Liver (tissue), 8 donors: ENCODE measurements at regions not wholly inside any gene's neighbourhood (a gene's known extent, or its start where the extent isn't known, plus 50 kb on each side); places are given as distances from the start of the nearest gene placed in this dataset.

Experiments used
- DNase-seq: peaks from one replicate; pipeline ENCODE4 v3.0.0-alpha.2; 2017; ENCODE audit warnings: low spot score
- H3K27ac ChIP-seq, 2 donors: one replicate each; pipeline ENCODE4 v1.7.0; 2013; ENCODE audit warnings: inconsistent platforms in 2 of 2, low read length in 2 of 2, control low read depth in 1 of 2, low read depth in 1 of 2, mild to moderate bottlenecking in 1 of 2
- H3K27me3 ChIP-seq, 4 donors: one replicate each; pipeline versions ENCODE4 v1.6.1 to v1.7.0; 2013; ENCODE audit warnings: low read length in 3 of 4, inconsistent platforms in 1 of 4, mild to moderate bottlenecking in 1 of 4, moderate library complexity in 1 of 4; ENCODE audit not compliant: control insufficient read depth in 4 of 4, insufficient read depth in 4 of 4
- H3K36me3 ChIP-seq, 4 donors: one replicate each; pipeline versions ENCODE4 v1.6.1 to v1.7.0; 2013; ENCODE audit warnings: low read length in 3 of 4, mild to moderate bottlenecking in 3 of 4, low read depth in 1 of 4, moderate library complexity in 1 of 4; ENCODE audit not compliant: control insufficient read depth in 4 of 4, insufficient read depth in 3 of 4
- H3K4me1 ChIP-seq, 4 donors: one replicate each; pipeline versions ENCODE4 v1.6.1 to v1.7.0; 2013; ENCODE audit warnings: low read length in 3 of 4, mild to moderate bottlenecking in 3 of 4, moderate library complexity in 1 of 4; ENCODE audit not compliant: control insufficient read depth in 4 of 4, insufficient read depth in 4 of 4
- H3K4me3 ChIP-seq, 3 donors: one replicate each; pipeline versions ENCODE4 v1.6.1 to v1.7.0; 2013; ENCODE audit warnings: low read length in 3 of 3, control low read depth in 1 of 3, low read depth in 1 of 3, mild to moderate bottlenecking in 1 of 3
- H3K9ac ChIP-seq, 2 donors: one replicate each; pipeline ENCODE4 v1.7.0; 2013; ENCODE audit warnings: low read length in 2 of 2, mild to moderate bottlenecking in 2 of 2, moderate library complexity in 2 of 2, control low read depth in 1 of 2, low read depth in 1 of 2
- H3K9me3 ChIP-seq, 4 donors: one replicate each; pipeline versions ENCODE4 v1.6.1 to v1.7.0; 2013; ENCODE audit warnings: low read length in 3 of 4; ENCODE audit not compliant: control insufficient read depth in 4 of 4
- EGR1 ChIP-seq, 2 donors: IDR thresholded peaks; 2 replicates each; pipeline ENCODE4 v1.6.1; 2016 to 2018; ENCODE audit warnings: antibody characterized with exemption in 2 of 2, low read depth in 2 of 2
- FOXA1 ChIP-seq: IDR thresholded peaks from 2 replicates; pipeline ENCODE4 v1.6.1; 2016; ENCODE audit warnings: antibody characterized with exemption
- FOXA2 ChIP-seq: IDR thresholded peaks from 2 replicates; pipeline ENCODE4 v1.6.1; 2016; ENCODE audit warnings: antibody characterized with exemption
- GABPA ChIP-seq, 2 donors: IDR thresholded peaks in 1 of 2; conservative IDR thresholded peaks in 1 of 2; 2 replicates each; pipeline ENCODE4 v1.6.1; 2016; ENCODE audit warnings: antibody characterized with exemption in 2 of 2, mild to moderate bottlenecking in 1 of 2, moderate library complexity in 1 of 2
- HNF4A ChIP-seq, 2 donors: conservative IDR thresholded peaks; 2 replicates each; pipeline ENCODE4 v1.6.1; 2016; ENCODE audit warnings: antibody characterized with exemption in 2 of 2, mild to moderate bottlenecking in 2 of 2
- HNF4G ChIP-seq: IDR thresholded peaks from 2 replicates; pipeline ENCODE4 v1.6.1; 2016; ENCODE audit warnings: antibody characterized with exemption
- JUND ChIP-seq, 2 donors: IDR thresholded peaks; 2 replicates each; pipeline ENCODE4 v1.6.1; 2016; ENCODE audit warnings: antibody characterized with exemption in 2 of 2
- NR2F2 ChIP-seq: IDR thresholded peaks from 2 replicates; pipeline ENCODE4 v1.6.1; 2016; ENCODE audit warnings: antibody characterized with exemption
- RAD21 ChIP-seq, 2 donors: IDR thresholded peaks; 2 replicates each; pipeline ENCODE4 v1.6.1; 2016; ENCODE audit warnings: antibody characterized with exemption in 2 of 2, mild to moderate bottlenecking in 2 of 2
- RXRA ChIP-seq, 2 donors: IDR thresholded peaks; 2 replicates each; pipeline ENCODE4 v1.6.1; 2017 to 2018; ENCODE audit warnings: antibody characterized with exemption in 2 of 2, mild to moderate bottlenecking in 1 of 2
- TAF1 ChIP-seq: conservative IDR thresholded peaks from 2 replicates; pipeline ENCODE4 v1.6.1; 2016; ENCODE audit warnings: antibody characterized with exemption, mild to moderate bottlenecking
- YY1 ChIP-seq: IDR thresholded peaks from 2 replicates; pipeline ENCODE4 v1.6.1; 2016; ENCODE audit warnings: antibody characterized with exemption, mild to moderate bottlenecking
- ZBTB33 ChIP-seq: IDR thresholded peaks from 2 replicates; pipeline ENCODE4 v1.6.1; 2016; ENCODE audit warnings: antibody characterized with exemption
- WGBS: extraction: QIAGEN DNeasy Blood & Tissue Kit; methylation state at CpG from one replicate; pipeline ENCODE4 v1.1.7; 2013; 5-methylcytosine and 5-hydroxymethylcytosine counted together
- TF ChIP-seq, protein P1 (sequence below): IDR thresholded peaks from 2 replicates; pipeline ENCODE4 v1.6.1; 2016; ENCODE audit warnings: antibody characterized with exemption
- TF ChIP-seq, protein P2 (sequence below): IDR thresholded peaks from 2 replicates; pipeline ENCODE4 v1.6.1; 2016; ENCODE audit warnings: antibody characterized with exemption, mild to moderate bottlenecking
- TF ChIP-seq, protein P3 (sequence below): fragments of 150-350 bp; IDR thresholded peaks from 2 replicates; pipeline ENCODE4 v1.5.1; 2017; ENCODE audit warnings: improper control_type of control experiment, low read depth, low read length; ENCODE audit not compliant: missing input control
- donor health status: healthy.
- donor health status: healthy.
- donor health status: healthy.
- donor health status: healthy.
- donor health status: healthy.

DNA sequence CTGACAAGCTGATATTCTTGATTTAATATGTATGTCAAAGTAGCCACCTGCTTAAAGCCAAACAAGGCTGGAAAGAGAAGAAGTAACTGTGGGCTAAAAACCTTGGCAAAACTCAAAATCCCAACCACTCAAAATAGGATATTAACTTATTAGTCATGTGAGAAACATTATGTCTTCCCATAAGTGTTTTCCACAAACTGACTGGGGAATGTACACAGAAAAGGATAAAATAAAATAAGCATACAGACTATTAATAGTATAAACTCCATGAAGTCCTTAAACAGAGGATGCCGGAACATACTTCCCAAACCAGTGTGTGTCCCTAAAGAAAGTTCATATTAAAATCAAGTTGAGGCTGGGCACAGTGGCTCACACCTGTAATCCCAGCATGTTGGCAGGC is 263.7 kb upstream of the THBS1 start:
- WGBS: 99% methylated on average over 1 of the region's 1 CpG
- H3K4me1 ChIP-seq: peaks cover 0 to 14% (median 8%) of the 10 kb centered on the region in 4 donors
- no peak for TF ChIP-seq YY1
- peaks cover 0 to 4% (median 3%) of the 10 kb centered on the region in 4 donors for H3K9me3 ChIP-seq
- peaks cover 0 to 2% (median 0%) of the 10 kb centered on the region in 4 donors for H3K36me3 ChIP-seq
- no peak overlapping the region for H3K27ac ChIP-seq
- no peak overlapping the region for H3K4me3 ChIP-seq
- H3K9ac ChIP-seq: no peak overlapping the region
- DNase-seq: no peak
- H3K27me3 ChIP-seq: no peaks in the 10 kb centered on the region

DNA sequence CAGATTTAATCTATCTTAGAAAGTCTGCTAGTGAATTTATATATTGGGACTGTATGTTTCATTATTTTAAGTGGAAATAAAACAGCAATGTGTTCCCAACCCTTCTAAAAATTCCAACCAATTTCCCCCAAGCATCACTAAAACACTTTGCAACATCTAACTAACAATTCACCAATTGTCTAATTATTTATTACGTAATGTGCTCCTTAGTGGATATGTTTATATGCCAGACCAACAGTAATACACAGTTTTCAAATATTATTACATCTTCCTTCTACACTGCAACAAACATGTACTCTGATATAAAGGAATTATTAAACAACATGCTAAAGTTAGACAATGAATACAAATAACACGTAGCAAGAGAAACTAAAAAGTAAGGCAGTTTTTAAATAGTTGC is 262.6 kb upstream of the THBS1 start:
- Histone ChIP-seq H3K27ac (no peak overlapping the region), H3K27me3 (no peaks in the 10 kb centered on the region), H3K4me3 (no peak overlapping the region), H3K9ac (no peak overlapping the region), H3K4me1 (peaks cover 0 to 12% (median 8%) of the 10 kb centered on the region in 4 donors), H3K9me3 (peaks cover 0 to 4% (median 3%) of the 10 kb centered on the region in 4 donors), H3K36me3 (peaks cover 0 to 2% (median 0%) of the 10 kb centered on the region in 4 donors)
- no peak for DNase-seq
- WGBS: 94% methylated on average over 2 of the region's 2 CpGs
- TF ChIP-seq FOXA1: no peak
- TF ChIP-seq EGR1 (IDR thresholded peaks at IDR 0.05; ENCODE audit: low read depth in 2 of 2): no peak
- TF ChIP-seq RAD21 (IDR thresholded peaks at IDR 0.05): no peak
- TF ChIP-seq, protein P1, sequence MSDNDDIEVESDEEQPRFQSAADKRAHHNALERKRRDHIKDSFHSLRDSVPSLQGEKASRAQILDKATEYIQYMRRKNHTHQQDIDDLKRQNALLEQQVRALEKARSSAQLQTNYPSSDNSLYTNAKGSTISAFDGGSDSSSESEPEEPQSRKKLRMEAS: no peak
- TF ChIP-seq TAF1: no peak
- TF ChIP-seq, protein P2, sequence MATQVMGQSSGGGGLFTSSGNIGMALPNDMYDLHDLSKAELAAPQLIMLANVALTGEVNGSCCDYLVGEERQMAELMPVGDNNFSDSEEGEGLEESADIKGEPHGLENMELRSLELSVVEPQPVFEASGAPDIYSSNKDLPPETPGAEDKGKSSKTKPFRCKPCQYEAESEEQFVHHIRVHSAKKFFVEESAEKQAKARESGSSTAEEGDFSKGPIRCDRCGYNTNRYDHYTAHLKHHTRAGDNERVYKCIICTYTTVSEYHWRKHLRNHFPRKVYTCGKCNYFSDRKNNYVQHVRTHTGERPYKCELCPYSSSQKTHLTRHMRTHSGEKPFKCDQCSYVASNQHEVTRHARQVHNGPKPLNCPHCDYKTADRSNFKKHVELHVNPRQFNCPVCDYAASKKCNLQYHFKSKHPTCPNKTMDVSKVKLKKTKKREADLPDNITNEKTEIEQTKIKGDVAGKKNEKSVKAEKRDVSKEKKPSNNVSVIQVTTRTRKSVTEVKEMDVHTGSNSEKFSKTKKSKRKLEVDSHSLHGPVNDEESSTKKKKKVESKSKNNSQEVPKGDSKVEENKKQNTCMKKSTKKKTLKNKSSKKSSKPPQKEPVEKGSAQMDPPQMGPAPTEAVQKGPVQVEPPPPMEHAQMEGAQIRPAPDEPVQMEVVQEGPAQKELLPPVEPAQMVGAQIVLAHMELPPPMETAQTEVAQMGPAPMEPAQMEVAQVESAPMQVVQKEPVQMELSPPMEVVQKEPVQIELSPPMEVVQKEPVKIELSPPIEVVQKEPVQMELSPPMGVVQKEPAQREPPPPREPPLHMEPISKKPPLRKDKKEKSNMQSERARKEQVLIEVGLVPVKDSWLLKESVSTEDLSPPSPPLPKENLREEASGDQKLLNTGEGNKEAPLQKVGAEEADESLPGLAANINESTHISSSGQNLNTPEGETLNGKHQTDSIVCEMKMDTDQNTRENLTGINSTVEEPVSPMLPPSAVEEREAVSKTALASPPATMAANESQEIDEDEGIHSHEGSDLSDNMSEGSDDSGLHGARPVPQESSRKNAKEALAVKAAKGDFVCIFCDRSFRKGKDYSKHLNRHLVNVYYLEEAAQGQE: no peak
- no peak for TF ChIP-seq HNF4A (conservative IDR thresholded peaks at IDR 0.05)
- TF ChIP-seq, protein P3, sequence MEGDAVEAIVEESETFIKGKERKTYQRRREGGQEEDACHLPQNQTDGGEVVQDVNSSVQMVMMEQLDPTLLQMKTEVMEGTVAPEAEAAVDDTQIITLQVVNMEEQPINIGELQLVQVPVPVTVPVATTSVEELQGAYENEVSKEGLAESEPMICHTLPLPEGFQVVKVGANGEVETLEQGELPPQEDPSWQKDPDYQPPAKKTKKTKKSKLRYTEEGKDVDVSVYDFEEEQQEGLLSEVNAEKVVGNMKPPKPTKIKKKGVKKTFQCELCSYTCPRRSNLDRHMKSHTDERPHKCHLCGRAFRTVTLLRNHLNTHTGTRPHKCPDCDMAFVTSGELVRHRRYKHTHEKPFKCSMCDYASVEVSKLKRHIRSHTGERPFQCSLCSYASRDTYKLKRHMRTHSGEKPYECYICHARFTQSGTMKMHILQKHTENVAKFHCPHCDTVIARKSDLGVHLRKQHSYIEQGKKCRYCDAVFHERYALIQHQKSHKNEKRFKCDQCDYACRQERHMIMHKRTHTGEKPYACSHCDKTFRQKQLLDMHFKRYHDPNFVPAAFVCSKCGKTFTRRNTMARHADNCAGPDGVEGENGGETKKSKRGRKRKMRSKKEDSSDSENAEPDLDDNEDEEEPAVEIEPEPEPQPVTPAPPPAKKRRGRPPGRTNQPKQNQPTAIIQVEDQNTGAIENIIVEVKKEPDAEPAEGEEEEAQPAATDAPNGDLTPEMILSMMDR: no peak
- TF ChIP-seq HNF4G: no peak
- TF ChIP-seq ZBTB33: no peak
- TF ChIP-seq GABPA (IDR thresholded peaks at IDR 0.05 in 1 of 2, conservative IDR thresholded peaks at IDR 0.05 in 1 of 2): no peak
- no peak for TF ChIP-seq JUND (IDR thresholded peaks at IDR 0.05)
- TF ChIP-seq RXRA (IDR thresholded peaks at IDR 0.05): no peak
- no peak for TF ChIP-seq YY1
- TF ChIP-seq NR2F2: no peak
- no peak for TF ChIP-seq FOXA2
